Cardiac fibroblast (primary cell): ENCODE measurements at regions not wholly inside any gene's neighbourhood (a gene's known extent, or its start where the extent isn't known, plus 50 kb on each side); places are given as distances from the start of the nearest gene placed in this dataset.
A peak's percentile ranks its signal among the peaks of the same experiment; 100 is the strongest.

Experiments
- DNase-seq, 2 donors: peaks; one replicate each; pipeline versions ENCODE4 v3.0.0 to v3.0.0-alpha.2; 2010; ENCODE audit warnings: low read depth in 2 of 2
- H3K4me3 ChIP-seq, 2 donors: replicated peaks in 1 of 2; 1 replicate in 1 of 2; 2 replicates in 1 of 2; pipeline ENCODE4 v1.5.1; 2011; ENCODE audit warnings: low read depth in 2 of 2, low read length in 2 of 2, mild to moderate bottlenecking in 2 of 2, moderate library complexity in 1 of 2
- TF ChIP-seq, protein P1 (sequence below): IDR thresholded peaks from one replicate; pipeline ENCODE4 v1.5.1; 2011; ENCODE audit warnings: low read depth, mild to moderate bottlenecking, low read length, inconsistent platforms

- no peak overlapping the region for H3K4me3 ChIP-seq
- no peak for DNase-seq
- TF ChIP-seq, protein P1, sequence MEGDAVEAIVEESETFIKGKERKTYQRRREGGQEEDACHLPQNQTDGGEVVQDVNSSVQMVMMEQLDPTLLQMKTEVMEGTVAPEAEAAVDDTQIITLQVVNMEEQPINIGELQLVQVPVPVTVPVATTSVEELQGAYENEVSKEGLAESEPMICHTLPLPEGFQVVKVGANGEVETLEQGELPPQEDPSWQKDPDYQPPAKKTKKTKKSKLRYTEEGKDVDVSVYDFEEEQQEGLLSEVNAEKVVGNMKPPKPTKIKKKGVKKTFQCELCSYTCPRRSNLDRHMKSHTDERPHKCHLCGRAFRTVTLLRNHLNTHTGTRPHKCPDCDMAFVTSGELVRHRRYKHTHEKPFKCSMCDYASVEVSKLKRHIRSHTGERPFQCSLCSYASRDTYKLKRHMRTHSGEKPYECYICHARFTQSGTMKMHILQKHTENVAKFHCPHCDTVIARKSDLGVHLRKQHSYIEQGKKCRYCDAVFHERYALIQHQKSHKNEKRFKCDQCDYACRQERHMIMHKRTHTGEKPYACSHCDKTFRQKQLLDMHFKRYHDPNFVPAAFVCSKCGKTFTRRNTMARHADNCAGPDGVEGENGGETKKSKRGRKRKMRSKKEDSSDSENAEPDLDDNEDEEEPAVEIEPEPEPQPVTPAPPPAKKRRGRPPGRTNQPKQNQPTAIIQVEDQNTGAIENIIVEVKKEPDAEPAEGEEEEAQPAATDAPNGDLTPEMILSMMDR = no peak
Observed at GRCh38 chr9:129454467-129455067, 166.3 kb downstream of the C9orf50 start.

DNA sequence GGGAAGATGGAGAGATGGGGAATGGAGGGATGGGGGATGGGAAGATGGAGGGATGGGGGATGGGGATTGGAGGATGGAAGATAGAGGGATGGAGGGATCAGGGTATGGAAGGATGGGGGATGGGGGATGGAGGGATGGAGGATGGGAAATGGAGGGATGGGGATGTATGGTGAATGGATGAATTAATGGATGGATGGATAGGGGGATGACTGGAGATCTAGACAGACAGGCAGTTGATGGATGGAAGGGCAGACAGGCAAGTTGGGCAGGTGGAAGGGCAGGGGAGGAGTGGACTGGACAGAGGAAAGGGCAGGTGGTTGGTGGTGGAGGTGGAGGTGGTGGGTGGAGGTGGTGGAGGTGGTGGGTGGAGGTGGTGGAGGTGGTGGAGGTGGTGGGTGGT is 167.2 kb downstream of the C9orf50 start:
- TF ChIP-seq, protein P1 = no peak
- no peak overlapping the region for H3K4me3 ChIP-seq
- no peak for DNase-seq

GRCh38 chr9:129451669-129452068 is 169.2 kb downstream of the C9orf50 start:
- no peak overlapping the region for H3K4me3 ChIP-seq
- no peak for DNase-seq
- TF ChIP-seq, protein P1 = no peak

- DNase-seq = peak; percentile 34 to 56
- TF ChIP-seq, protein P1 = no peak
- no peak overlapping the region for H3K4me3 ChIP-seq
Observed at GRCh38 chr9:129451089-129451656, 169.7 kb downstream of the C9orf50 start.

- TF ChIP-seq, protein P1 = no peak
- no peak overlapping the region for H3K4me3 ChIP-seq
- no peak for DNase-seq
Observed at GRCh38 chr9:129449066-129449465, 171.8 kb downstream of the C9orf50 start.

DNA sequence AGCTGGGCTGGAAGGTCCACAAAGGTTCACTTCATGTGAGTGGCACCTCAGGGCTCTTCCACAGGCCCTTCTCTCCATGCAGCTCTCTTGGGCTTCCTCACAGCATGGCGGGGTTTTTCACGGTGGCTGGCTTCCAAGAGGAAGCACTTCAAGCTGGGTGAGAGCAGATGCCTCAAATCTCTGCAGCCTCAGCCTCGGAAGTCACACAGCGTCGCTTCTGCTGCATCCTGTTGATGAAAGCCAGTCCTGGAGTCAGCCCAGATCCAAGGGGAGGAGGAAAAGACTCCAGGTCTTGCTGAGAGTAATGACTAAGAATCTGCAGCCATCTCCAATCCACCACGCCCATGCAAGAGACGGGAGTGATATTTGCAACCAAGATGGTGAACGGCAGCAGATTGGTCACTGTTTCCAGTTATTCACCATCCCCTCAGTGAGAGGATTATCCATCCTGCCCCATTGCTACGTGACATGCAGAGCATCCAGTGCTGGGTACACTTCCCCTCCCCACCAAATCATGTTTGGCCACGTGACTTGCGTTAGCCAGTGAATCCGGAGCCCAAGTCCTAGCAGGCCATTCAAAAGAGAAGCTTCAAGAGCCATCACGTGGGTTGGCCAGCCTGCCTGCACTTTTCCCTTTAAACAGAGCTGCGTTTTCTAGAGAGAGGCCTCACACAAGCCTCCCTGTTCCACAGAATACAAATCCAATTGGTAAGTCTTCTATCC is 173.9 kb downstream of the C9orf50 start:
- peak in 1 of 2 donors; percentile 25 for DNase-seq
- TF ChIP-seq, protein P1 = no peak
- H3K4me3 ChIP-seq = no peak overlapping the region
